ENCODE measurements at regions not wholly inside any gene's neighbourhood (a gene's known extent, or its start where the extent isn't known, plus 50 kb on each side); places are given as distances from the start of the nearest gene placed in this dataset.
A peak's percentile ranks its signal among the peaks of the same experiment; 100 is the strongest.
"Not testable (repeated sequence)": the region's sequence is repeated elsewhere in the genome, so short reads cannot be mapped to it uniquely, and the experiment has no call there.

DNA sequence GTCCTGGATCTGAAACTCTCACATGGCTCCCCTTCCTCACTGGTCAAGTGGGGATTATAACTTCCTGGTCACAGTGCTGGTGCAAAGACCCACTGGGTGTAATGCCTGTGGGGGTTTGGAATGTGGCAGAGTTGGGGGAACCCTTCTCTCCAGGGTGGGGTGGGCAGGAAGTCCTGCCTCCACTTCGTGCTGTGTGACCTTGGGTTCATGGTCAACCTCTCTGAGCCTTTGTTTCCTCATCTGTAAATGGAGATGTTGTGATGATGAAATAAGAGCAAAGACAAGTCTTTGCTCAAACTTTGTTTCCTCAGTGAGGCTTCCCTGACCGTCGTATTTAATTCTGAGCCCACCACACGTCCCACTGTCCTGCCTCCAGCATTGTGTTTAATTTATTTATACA lies 564.7 kb downstream of the PTPRU start:
- DNase-seq (ENCODE audit: low read depth) = no peak

DNA sequence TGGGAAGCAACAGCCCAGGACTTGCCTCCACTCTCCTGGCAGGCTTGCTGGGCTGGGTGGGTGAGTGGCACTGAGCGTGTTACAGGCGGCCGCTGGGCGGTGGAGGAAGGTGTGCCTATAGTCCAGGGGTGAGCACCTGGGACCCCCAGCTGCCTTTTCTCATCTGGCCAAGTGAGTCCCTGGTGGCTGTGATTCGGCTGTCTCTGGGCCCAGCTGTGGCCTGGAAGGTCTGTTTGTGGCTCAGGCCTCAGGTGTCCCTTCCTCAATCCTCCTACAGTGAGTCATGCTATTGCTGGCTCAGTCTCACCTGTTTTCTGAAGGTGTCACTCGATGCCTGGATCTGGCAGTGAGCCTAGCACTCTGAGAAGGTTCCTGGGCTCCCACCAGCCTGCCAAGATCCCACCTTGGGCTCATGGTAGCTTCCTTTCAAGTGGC lies 564.2 kb downstream of the PTPRU start:
- no peak for DNase-seq (ENCODE audit: low read depth)

DNA sequence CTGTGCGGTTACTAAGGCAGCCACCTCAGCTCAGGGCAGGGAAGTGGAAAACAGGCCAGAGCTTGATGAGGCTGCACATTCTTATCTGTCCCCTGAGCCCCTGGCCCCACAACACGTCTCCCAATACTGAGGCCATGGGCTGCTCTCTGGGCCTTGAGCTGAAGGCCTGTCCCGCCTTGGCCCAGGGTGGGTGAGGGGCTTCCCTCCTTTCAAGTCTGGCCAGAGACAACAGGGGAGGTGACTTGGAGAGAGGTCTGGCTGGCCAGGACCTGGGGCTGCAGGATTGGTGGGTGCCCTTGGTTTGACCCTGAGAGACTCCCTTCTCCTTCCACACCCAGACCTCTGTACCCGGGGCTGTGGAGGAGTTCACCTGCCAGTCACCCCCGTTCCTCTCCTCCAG lies 563.8 kb downstream of the PTPRU start:
- DNase-seq (ENCODE audit: low read depth) = no peak

DNA sequence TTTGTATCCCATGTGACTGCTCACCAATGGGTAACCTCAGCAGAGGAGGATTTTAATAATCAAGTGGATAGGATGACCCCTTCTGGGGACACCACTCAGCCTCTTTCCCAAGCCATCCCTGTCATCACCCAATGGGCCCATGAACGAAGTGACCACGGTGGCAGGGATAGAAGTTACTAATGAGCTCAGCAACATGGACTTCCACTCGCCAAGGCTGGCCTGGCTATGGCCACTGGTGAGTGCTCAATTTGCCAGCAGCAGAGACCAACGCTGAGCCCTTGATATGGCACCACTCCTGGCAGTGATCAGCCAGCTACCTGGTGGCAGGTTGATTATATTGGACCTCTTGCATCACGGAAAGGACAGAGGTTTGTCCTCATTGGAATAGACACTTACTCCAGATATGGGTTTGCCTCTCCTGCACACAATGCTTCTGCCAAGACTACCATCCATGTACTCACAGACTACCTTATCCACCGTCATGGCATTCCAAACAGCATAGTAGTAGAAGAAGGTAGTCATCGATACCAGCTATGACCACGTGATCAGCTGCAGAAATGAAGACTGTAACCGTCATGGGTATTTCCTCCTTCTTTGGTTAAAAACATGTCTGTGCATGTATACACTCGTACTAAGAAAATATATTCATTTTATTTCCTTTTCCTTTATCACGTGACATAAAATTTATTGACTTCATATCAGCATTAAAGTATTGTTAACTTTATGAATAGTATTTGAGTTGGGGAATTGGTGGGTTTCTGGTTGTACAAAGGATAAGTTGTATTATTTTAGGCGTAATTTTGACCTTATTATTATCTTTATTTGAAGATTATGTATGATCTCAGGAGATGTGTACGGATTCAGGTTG lies 562.6 kb downstream of the PTPRU start:
- DNase-seq (ENCODE audit: low read depth) = no peak

DNA sequence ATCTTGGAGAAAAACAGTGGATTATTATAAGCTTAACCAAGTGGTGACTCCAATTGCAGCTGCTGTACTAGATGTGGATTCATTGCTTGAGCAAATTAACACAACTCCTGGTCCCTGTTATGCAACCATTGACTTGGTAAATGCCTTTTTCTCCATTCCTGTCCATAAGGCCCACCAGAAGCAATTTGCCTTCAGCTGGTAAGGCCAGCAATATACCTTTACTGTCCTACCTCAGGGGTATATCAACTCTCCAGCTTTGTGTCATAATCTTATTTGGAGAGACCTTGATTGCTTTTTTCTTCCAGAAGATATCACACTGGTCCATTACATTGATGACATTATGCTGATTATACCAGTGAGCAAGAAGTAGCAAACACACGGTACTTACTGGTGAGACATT lies 560.8 kb downstream of the PTPRU start:
- DNase-seq (ENCODE audit: low read depth) = not testable (repeated sequence)

DNA sequence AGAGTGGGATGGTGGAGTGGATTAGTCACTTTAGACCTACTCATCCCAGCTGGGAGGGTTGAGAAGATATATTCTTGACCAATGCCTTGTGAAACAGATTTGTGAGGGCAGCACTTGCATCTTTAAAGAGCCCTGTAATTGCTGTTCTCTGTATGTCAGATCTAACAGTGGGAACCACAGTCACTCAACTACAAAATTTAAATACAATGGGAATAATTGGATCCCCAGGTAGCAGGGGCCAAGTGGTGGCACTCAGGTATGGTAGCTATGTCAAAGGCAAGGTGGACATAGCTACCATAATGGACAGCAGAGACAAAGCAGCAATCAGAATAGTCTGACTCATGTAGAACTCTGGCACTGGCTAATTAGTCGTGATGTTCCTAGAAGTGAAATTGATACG lies 559.6 kb downstream of the PTPRU start:
- DNase-seq (ENCODE audit: low read depth) = not testable (repeated sequence)

- DNase-seq (ENCODE audit: low read depth) = no peak
These were observed 557.5 kb downstream of the PTPRU start for GRCh38 chr1:29793653-29794348.

GRCh38 chr1:29793101-29793546 lies 556.8 kb downstream of the PTPRU start:
- peak; percentile 78 for DNase-seq (ENCODE audit: low read depth)

DNA sequence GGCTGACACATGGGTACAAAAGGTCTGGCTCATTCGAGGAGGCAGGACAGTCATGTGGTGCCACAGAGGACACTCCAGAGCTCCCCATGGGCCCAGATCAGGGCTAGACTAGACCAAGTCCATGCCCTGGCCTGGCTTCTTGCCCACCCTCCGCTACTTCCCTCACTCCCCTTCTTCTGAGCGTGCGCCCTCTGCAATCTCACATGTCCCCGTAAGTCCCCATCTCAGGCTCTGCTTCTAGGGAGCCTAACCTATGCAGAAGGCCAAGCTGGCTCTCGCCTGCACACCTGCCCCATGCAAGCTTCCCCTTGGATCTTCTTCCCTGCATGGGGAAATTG lies 553.6 kb downstream of the PTPRU start:
- DNase-seq (ENCODE audit: low read depth) = no peak

- DNase-seq (ENCODE audit: low read depth) = no peak
These were observed 553.0 kb downstream of the PTPRU start for GRCh38 chr1:29789221-29789909.

DNA sequence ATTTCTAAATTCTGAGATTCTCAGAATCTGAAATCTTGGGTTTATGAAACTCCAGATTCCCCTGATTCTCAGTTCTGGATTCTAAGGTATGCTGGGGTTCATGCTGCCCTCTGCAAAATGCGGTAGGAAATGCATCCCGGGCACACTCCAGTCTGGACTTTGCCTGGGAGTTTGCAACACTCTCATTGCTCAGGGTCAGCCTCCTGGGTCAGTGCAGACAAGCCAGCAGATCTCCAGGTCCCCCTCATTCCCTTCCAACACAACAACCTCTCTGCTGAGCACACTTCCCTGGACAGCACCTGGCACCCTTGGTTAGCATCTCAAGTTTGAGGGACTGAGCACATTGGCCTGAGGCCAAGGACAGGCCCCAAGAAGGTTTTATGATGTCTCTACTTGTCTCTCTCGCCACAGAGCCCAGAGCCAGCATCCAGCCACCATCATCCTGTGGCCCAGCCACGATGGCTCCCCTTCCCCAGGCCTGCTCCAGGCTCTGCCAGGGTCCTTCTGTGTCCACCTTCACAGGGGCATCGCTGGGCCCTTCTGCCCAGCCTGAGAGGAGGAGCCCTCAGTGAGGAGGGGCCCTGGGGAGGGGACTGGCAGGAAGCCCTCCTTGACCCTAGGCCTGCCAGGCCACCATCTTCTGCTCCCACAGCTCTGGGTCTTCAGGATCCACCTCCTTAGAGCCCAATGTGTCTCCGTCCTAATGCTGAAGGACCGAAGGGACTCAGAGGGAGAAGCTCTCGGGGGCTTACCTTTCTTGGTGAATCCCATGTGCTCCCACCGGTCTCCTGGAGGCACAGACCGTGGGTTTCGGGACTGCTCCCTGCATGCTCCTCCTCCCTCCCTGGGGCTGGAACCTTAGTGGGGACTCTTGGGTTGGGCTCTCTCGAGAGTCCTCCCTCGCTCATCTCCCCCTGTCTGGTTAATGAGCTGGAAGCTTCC lies 550.7 kb downstream of the PTPRU start:
- no peak for DNase-seq (ENCODE audit: low read depth)

DNA sequence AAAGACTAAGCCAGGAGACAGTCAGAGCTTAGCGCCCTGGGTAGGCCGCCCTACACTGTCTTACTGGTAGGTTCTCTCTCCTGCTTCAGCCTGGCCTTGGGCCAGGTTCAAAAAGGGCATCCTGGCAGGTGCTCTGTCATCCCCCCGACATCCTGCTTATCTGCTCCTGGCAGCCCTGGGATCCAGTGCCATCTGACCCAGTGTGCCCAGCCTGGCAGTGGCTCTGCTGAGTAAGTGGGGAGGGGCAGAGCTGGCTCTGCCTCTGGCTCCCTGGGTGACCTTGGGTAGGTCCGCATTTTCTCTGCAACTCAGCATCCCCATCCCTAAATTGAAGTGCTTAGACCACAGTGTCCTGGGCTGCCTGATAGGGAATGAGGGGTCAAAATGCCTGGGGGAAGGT lies 549.9 kb downstream of the PTPRU start:
- DNase-seq (ENCODE audit: low read depth) = no peak

DNA sequence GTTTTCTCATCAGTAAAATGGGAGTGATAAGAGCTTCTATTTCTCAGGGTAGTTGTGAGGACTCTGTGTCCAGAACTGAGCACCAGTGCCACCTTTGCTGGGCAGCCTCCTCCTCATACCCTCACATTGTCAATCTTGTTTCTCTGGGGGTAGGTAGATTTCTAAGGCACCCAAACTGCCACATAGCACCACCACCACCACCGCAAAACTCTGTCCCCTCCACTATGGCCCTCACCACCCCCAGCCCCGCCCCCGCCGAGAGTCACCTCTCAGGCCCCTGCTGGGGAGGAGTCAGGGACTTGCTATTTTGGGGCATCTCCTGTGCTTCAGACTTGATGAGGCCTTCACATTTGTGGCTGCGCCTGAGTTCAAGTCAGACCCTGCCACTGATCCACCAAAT lies 549.2 kb downstream of the PTPRU start:
- no peak for DNase-seq (ENCODE audit: low read depth)

- no peak for DNase-seq (ENCODE audit: low read depth)
These were observed 548.8 kb downstream of the PTPRU start for GRCh38 chr1:29785137-29785527.

DNA sequence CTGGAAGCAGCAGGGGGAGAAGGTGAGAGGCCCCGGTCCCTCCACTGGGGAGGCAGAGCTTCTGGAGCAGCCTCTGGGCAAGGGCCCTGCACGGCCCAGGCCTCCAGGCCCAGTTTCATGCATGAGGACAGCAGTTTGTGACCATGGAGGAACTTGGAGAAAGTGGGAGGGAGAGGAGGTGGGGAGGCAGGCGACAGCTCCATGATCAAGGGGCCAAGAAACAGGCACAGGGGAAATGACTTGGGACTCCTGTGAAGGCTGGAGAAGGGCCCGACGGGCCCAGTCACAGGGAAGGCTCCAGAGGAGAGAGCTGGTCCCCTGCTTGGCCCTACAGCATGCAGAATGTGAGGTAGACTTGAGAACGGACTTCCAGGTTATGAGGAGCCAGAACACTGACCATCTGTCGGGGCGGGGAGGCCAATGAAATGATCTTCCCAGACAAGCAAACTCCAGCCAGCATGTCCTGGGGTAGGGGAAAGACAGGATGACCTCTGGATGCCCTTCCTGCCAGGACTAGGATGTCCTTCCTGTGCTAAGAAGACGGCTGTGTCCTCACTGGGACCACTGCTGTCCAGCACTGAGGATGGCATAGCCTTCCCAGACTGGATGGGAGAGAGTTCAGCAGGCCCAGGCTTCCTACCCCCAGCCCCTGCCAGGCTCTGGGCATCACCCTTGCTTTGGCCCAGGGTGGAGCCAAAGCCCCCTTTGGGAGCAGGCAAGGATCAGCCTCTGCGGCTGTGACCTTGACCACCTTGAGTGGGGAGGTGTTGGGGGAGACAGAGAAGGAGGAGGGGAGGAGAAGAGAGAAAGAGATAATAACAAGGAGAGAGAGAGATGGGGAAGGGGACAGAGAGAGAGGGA lies 548.2 kb downstream of the PTPRU start:
- no peak for DNase-seq (ENCODE audit: low read depth)

GRCh38 chr1:29783508-29784275 lies 547.4 kb downstream of the PTPRU start:
- DNase-seq (ENCODE audit: low read depth) = no peak

DNA sequence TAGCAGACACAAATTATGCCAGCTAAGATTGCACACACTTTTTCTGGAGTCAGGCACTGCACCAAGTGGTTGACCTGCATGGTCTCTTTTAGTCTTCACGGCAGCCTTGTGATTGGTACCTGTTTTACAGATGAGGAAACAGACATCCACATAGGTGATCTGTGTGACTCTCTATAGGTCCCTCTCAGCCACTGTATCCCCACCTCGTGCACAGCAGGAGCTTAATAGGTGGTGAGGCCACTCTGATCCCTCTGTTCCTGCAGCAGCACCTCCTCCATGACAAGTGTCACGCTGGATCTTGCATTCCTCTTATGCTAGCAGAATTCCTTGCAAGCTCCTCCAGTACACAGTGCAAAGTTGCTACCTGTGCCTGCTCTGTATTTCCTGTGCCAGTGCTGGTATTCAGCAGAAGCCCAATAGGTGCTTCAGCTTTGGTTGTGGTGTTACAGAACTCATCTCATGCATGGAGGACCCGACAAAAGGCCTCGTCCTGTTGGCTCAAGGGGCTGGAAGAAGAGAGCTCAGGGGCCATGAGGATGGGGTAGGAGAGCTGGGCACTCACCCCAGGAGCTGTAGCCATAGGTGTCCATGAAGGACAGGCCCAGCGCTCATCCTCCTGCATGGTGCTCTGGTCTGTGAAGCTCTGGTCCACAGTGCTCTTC lies 546.7 kb downstream of the PTPRU start:
- no peak for DNase-seq (ENCODE audit: low read depth)

- no peak for DNase-seq (ENCODE audit: low read depth)
These were observed 542.8 kb downstream of the PTPRU start for GRCh38 chr1:29779146-29779545.

GRCh38 chr1:29777522-29777921 lies 541.2 kb downstream of the PTPRU start:
- DNase-seq (ENCODE audit: low read depth) = no peak
